DND-41 (cell line): ENCODE measurements at regions not wholly inside any gene's neighbourhood (a gene's known extent, or its start where the extent isn't known, plus 50 kb on each side); places are given as distances from the start of the nearest gene placed in this dataset.

Experiments
- ATAC-seq: fragments of 200-7000 bp; cut with Tn5 transposase; 3 replicates; pipeline ENCODE4 v1.9.1; 2021; ENCODE audit warnings: low read depth; ENCODE audit not compliant: insufficient read depth
- DNase-seq: peaks from one replicate; pipeline ENCODE4 v3.0.0-alpha.2; 2020
- H2AFZ ChIP-seq: 2 replicates; pipeline ENCODE4 v1.6.0; 2012; ENCODE audit warnings: low read depth, low read length
- H3K27ac ChIP-seq: 2 replicates; pipeline ENCODE4 v1.5.1; 2012; ENCODE audit warnings: low read length, inconsistent platforms
- H3K27me3 ChIP-seq: fragments of 200-600 bp; sonication (generic); 2 replicates; pipeline ENCODE4 v1.6.0; 2012; ENCODE audit warnings: low read length, mild to moderate bottlenecking, inconsistent platforms; ENCODE audit not compliant: insufficient read depth, poor library complexity
- H3K36me3 ChIP-seq: 2 replicates; pipeline ENCODE4 v1.5.1; 2012; ENCODE audit warnings: low read length, inconsistent platforms; ENCODE audit not compliant: insufficient read depth
- H3K4me1 ChIP-seq: 2 replicates; pipeline ENCODE4 v1.5.1; 2012; ENCODE audit warnings: mild to moderate bottlenecking, low read length; ENCODE audit not compliant: insufficient read depth
- H3K4me2 ChIP-seq: 2 replicates; pipeline ENCODE4 v1.6.0; 2012; ENCODE audit warnings: mild to moderate bottlenecking, moderate library complexity, low read length, inconsistent platforms; ENCODE audit not compliant: insufficient read depth
- H3K4me3 ChIP-seq, 2 experiments: fragments of 200-600 bp in 1 of 2; shearing (Covaris generic) in 1 of 2; 2 replicates each; pipeline ENCODE4 v1.5.1; 2012 to 2016; ENCODE audit warnings: inconsistent platforms in 2 of 2, low read length in 2 of 2, mild to moderate bottlenecking in 2 of 2, low read depth in 1 of 2, moderate library complexity in 1 of 2
- H3K79me2 ChIP-seq: 2 replicates; pipeline ENCODE4 v1.6.0; 2012; ENCODE audit warnings: low read length, inconsistent platforms; ENCODE audit not compliant: insufficient read depth
- H3K9ac ChIP-seq: 2 replicates; pipeline ENCODE4 v1.6.0; 2012; ENCODE audit warnings: low read depth, mild to moderate bottlenecking, inconsistent platforms, low read length, moderate library complexity
- H3K9me3 ChIP-seq: 2 replicates; pipeline ENCODE4 v1.5.1; 2012; ENCODE audit warnings: low read length, moderate library complexity, mild to moderate bottlenecking, inconsistent platforms; ENCODE audit not compliant: insufficient read depth, severe bottlenecking
- H4K20me1 ChIP-seq: 2 replicates; pipeline ENCODE4 v1.6.0; 2012; ENCODE audit warnings: low read length; ENCODE audit not compliant: insufficient read depth
- CTCF ChIP-seq: IDR thresholded peaks from 2 replicates; pipeline ENCODE4 v1.5.1; 2012; ENCODE audit warnings: borderline replicate concordance, low read length, moderate library complexity, mild to moderate bottlenecking; ENCODE audit not compliant: poor library complexity, severe bottlenecking; ENCODE audit errors: extremely low read depth
- EZH2 ChIP-seq: IDR thresholded peaks from 3 replicates; pipeline ENCODE4 v1.6.1; 2012; ENCODE audit warnings: borderline replicate concordance, low read depth, mild to moderate bottlenecking, moderate library complexity, low read length, inconsistent platforms; ENCODE audit not compliant: severe bottlenecking

GRCh38 chr4:71206763-71207162 lies 132.1 kb upstream of the SLC4A4 start:
- no peak for DNase-seq
- no peaks in the 10 kb centered on the region for H3K4me1 ChIP-seq
- no peak for ATAC-seq
- no peak overlapping the region for H2AFZ ChIP-seq
- no peaks in the 10 kb centered on the region for H3K9me3 ChIP-seq
- TF ChIP-seq EZH2 (no peak), CTCF (no peak)
- H3K9ac ChIP-seq = no peak overlapping the region
- no peaks in the 10 kb centered on the region for H3K79me2 ChIP-seq
- H3K27me3 ChIP-seq = no peaks in the 10 kb centered on the region
- H3K27ac ChIP-seq = no peak overlapping the region
- no peak overlapping the region for H3K4me2 ChIP-seq
- no peaks in the 10 kb centered on the region for H4K20me1 ChIP-seq
- H3K4me3 ChIP-seq = no peak overlapping the region
- H3K36me3 ChIP-seq = no peaks in the 10 kb centered on the region

- H3K27ac ChIP-seq = no peak overlapping the region
- H3K4me3 ChIP-seq = no peak overlapping the region
- ATAC-seq (no peak), DNase-seq (no peak)
- no peaks in the 10 kb centered on the region for H3K27me3 ChIP-seq
- no peak overlapping the region for H3K4me2 ChIP-seq
- no peaks in the 10 kb centered on the region for H3K79me2 ChIP-seq
- no peaks in the 10 kb centered on the region for H3K36me3 ChIP-seq
- H4K20me1 ChIP-seq = no peaks in the 10 kb centered on the region
- no peak for TF ChIP-seq CTCF
- TF ChIP-seq EZH2 = no peak
- H3K4me1 ChIP-seq = no peaks in the 10 kb centered on the region
- no peak overlapping the region for H3K9ac ChIP-seq
- no peak overlapping the region for H2AFZ ChIP-seq
- no peaks in the 10 kb centered on the region for H3K9me3 ChIP-seq
Measured at GRCh38 chr4:71209161-71209560, 129.7 kb upstream of the SLC4A4 start.

- DNase-seq = no peak
- no peaks in the 10 kb centered on the region for H3K27me3 ChIP-seq
- no peaks in the 10 kb centered on the region for H4K20me1 ChIP-seq
- H3K79me2 ChIP-seq = no peaks in the 10 kb centered on the region
- no peak overlapping the region for H3K4me2 ChIP-seq
- H3K9ac ChIP-seq = no peak overlapping the region
- H3K4me1 ChIP-seq = no peaks in the 10 kb centered on the region
- H2AFZ ChIP-seq = no peak overlapping the region
- no peak overlapping the region for H3K27ac ChIP-seq
- no peaks in the 10 kb centered on the region for H3K9me3 ChIP-seq
- no peaks in the 10 kb centered on the region for H3K36me3 ChIP-seq
- TF ChIP-seq EZH2 (no peak), CTCF (no peak)
- ATAC-seq = no peak
- H3K4me3 ChIP-seq = no peak overlapping the region
Measured at GRCh38 chr4:71210823-71211222, 128.0 kb upstream of the SLC4A4 start.

- DNase-seq (no peak), ATAC-seq (no peak)
- no peaks in the 10 kb centered on the region for H3K36me3 ChIP-seq
- H3K27me3 ChIP-seq = no peaks in the 10 kb centered on the region
- no peaks in the 10 kb centered on the region for H3K4me1 ChIP-seq
- no peak overlapping the region for H3K27ac ChIP-seq
- no peaks in the 10 kb centered on the region for H3K9me3 ChIP-seq
- TF ChIP-seq EZH2 = no peak
- no peak for TF ChIP-seq CTCF
- H3K79me2 ChIP-seq = no peaks in the 10 kb centered on the region
- no peak overlapping the region for H3K4me3 ChIP-seq
- no peak overlapping the region for H2AFZ ChIP-seq
- H4K20me1 ChIP-seq = no peaks in the 10 kb centered on the region
- H3K4me2 ChIP-seq = no peak overlapping the region
- H3K9ac ChIP-seq = no peak overlapping the region
Measured at GRCh38 chr4:71211748-71212147, 127.1 kb upstream of the SLC4A4 start.
